Lower leg skin (tissue), 4 donors: ENCODE measurements at regions not wholly inside any gene's neighbourhood (a gene's known extent, or its start where the extent isn't known, plus 50 kb on each side); places are given as distances from the start of the nearest gene placed in this dataset.

ENCODE experiments used
- DNase-seq, 2 donors: peaks; one replicate each; pipeline ENCODE4 v3.0.0-alpha.2; 2019; ENCODE audit warnings: low spot score in 2 of 2
- H3K4me3 ChIP-seq: fragments of 200-600 bp; sonication (generic); 2 replicates; pipeline ENCODE4 v1.5.1; 2017; ENCODE audit warnings: mild to moderate bottlenecking, low read depth; ENCODE audit not compliant: poor library complexity, severe bottlenecking
- CTCF ChIP-seq, 3 donors: fragments of 450-650 bp; IDR thresholded peaks; one replicate each; pipeline ENCODE4 v1.5.1; 2016; ENCODE audit warnings: antibody characterized with exemption in 3 of 3, mild to moderate bottlenecking in 3 of 3, moderate library complexity in 2 of 3
- POLR2A ChIP-seq, 2 donors: fragments of 450-650 bp; IDR thresholded peaks; one replicate each; pipeline ENCODE4 v1.6.1; 2016 to 2017; ENCODE audit warnings: antibody characterized with exemption in 2 of 2, mild to moderate bottlenecking in 1 of 2, moderate library complexity in 1 of 2
- WGBS, 2 donors: methylation state at CpG; one replicate each; pipeline ENCODE4 v1.1.5; 2018; 5-methylcytosine and 5-hydroxymethylcytosine counted together
- intact Hi-C: fragments of 100-400 bp; cut with DNase I; formaldehyde crosslinking; loops from one replicate; pipeline ENCODE4 v1.15.0; 2023; ENCODE audit warnings: low total_unique reads

- 80 to 86% methylated on average over 7 of the region's 7 CpGs for WGBS, 2 donors
- DNase-seq, result peak in 1 of 2 donors; percentile 57
- no peak for TF ChIP-seq CTCF (IDR thresholded peaks at IDR 0.05)
- no peak for TF ChIP-seq POLR2A (IDR thresholded peaks at IDR 0.05)
- intact Hi-C loops, result no loop called here
- H3K4me3 ChIP-seq, result no peak overlapping the region
Measured at GRCh38 chr14:99078426-99078825, 193.6 kb downstream of the BCL11B start.

GRCh38 chr14:99079061-99079727 lies 192.8 kb downstream of the BCL11B start:
- no peak for DNase-seq
- intact Hi-C loops, result no loop called here
- TF ChIP-seq CTCF (IDR thresholded peaks at IDR 0.05) (no peak), POLR2A (IDR thresholded peaks at IDR 0.05) (no peak)
- WGBS, 2 donors, result 85 to 91% methylated on average over 9 of the region's 9 CpGs
- no peak overlapping the region for H3K4me3 ChIP-seq

- TF ChIP-seq CTCF (IDR thresholded peaks at IDR 0.05) (no peak), POLR2A (IDR thresholded peaks at IDR 0.05) (no peak)
- WGBS, 2 donors, result 96 to 97% methylated on average over 3 of the region's 3 CpGs
- intact Hi-C loops, result no loop called here
- no peak overlapping the region for H3K4me3 ChIP-seq
- no peak for DNase-seq
Measured at GRCh38 chr14:99080306-99080705, 191.7 kb downstream of the BCL11B start.

GRCh38 chr14:99081156-99081765 lies 190.7 kb downstream of the BCL11B start:
- WGBS, 2 donors, result 90% methylated on average over 9 of the region's 9 CpGs
- H3K4me3 ChIP-seq, result no peak overlapping the region
- intact Hi-C loops, result no loop called here
- DNase-seq, result no peak
- TF ChIP-seq POLR2A (IDR thresholded peaks at IDR 0.05), result no peak
- TF ChIP-seq CTCF (IDR thresholded peaks at IDR 0.05), result no peak

- DNase-seq, result peak in 1 of 2 donors; percentile 1
- H3K4me3 ChIP-seq, result no peak overlapping the region
- TF ChIP-seq POLR2A (IDR thresholded peaks at IDR 0.05) (no peak), CTCF (IDR thresholded peaks at IDR 0.05) (no peak)
- 91 to 93% methylated on average over 2 of the region's 2 CpGs for WGBS, 2 donors
- intact Hi-C loops, result no loop called here
Measured at GRCh38 chr14:99081880-99082279, 190.1 kb downstream of the BCL11B start.
